Inferior parietal cortex (tissue), 1 donor: ENCODE measurements at regions not wholly inside any gene's neighbourhood (a gene's known extent, or its start where the extent isn't known, plus 50 kb on each side); places are given as distances from the start of the nearest gene placed in this dataset.

Source experiments
- DNase-seq: peaks from one replicate; pipeline ENCODE4 v3.0.0-alpha.2; 2016; ENCODE audit errors: extremely low spot score

DNA sequence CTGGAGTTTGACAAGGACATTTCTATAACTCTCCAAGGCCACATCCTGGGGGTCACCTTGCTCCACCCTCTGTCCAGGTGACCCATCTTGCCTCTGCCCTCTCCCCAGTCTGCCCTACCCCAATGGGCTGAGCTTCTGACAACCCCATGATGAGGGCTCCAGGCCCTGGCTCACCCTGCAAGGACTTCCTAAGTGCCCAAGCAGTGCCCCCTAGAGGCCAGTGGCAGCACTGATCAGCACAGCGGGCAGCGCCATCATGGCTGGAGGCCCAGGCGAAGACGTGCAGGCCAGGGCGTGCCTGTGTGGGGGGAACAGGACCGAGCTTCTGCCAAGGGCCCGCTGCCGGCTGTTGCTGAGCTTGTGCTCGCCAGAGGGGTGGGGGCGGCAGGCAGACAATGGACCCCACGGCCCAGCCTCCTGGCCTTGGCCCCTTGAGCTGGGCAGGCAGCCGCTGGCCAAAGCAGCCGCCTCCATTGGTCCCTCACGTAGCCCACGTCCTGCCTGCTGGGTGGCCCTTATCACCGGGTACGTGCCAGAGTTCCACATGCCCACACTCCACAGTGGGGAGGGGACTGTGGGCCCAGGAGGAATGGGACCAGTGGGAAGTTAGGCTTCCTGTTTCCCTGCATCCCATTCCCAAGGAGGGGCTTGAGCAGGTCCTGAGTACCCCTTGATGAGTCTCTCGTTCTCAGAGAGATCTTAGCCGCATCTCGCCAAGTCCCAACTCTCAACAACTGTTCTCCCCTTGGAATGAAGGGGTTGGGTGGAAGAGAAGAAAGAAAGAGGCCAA, 64.3 kb downstream of the MRPL14 start:
- DNase-seq: no peak

DNA sequence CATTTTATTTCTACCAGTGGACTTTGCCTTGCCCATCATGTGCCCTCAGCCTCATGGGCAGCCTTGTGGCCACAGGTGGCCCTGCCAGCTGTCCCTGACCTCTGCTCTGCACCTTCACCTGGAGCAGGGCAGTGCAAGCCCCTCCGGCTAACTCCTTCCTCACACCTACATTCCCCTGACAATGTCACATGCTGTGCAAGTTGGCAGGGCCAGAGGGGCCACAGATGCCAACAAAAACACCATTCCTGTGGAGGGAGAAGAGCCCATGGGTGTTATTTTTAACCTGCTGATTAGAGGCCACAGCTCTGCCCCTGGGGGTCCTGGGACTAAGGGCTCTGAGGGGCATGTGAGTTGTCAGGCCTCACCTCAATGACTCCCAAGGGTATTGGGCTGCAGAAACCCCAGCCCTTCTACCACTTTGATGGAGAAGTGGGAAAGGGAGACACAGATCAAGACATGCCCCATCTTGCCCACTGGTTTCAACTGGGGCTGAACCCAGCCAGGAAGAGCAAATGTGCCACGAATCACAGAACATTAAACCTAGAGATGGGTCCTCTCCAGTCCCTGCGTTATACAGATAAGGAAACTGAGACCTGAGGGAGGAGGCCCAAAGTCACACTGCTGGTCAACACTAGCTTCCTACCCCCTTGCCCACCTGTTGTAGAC, 65.0 kb downstream of the MRPL14 start:
- DNase-seq: no peak

DNA sequence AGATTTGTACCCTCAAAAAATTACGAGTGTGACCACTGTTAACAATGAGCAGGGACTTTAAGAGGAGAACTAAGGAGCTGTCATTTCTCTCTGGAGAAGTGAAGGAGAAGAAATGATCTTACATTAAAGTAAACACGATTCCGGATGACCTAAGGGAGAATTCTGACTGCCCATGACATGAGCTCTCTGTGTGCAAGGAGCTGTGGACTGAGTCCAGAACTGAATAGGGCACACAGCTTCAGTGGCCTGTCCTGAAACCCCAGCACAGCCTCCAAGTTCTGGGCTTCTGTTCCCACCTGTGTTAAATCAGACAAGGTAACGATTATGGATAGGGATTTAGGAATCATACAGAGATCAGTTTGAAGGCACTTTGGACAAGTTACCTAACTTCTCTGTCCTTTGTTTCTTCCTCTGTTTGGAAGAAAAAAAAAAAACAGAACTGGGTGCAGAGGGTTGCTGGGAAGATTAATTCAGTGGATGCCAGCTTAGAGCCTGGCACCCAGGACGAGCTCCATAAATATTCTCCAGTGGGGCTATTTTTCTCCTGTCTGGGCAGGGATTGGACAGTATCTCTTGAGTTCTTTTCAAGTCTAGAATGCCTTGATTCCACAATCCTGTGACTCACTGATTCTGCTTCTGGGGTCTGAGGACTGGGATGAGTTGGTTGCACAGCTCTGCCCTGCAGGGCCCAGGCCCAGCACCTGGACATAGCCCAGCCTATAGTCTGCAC, 65.7 kb downstream of the MRPL14 start:
- peak; percentile 50 for DNase-seq

DNA sequence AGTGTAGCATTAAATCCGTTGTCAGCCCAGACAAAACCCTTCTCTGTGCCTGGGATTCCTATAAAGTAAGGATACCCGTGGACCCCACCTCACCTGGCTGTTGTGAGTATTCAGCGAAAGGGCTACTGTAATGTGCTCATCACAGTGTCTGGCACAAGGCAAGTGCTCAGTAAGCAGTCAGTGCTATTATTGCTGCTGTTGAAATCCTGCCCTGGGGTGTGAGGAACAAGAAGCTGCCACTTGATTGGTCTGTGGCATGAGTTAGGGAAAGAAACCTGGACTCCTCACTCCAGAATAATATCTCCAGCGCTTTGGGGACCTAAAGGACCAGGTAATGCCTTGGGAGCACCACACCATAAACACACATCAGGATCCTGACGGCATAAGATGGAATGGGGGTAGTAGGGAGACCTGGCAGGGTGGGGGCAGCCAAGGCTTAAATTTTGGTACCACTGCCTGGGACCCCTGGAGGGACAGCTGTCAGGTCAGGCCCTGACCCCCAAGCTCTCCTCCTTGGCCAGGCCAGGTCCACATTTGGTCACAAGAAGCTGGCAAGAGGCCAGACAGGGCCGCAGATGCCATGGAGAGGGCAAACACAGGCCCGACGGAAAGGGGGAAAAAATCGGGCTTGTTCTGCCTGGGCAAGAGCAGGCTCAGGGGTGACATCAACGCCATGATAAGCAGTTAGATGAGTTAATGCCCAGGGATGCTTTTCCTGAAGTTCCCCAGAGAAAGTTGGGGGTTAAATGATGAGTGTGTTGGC, 66.5 kb downstream of the MRPL14 start:
- DNase-seq: no peak

DNA sequence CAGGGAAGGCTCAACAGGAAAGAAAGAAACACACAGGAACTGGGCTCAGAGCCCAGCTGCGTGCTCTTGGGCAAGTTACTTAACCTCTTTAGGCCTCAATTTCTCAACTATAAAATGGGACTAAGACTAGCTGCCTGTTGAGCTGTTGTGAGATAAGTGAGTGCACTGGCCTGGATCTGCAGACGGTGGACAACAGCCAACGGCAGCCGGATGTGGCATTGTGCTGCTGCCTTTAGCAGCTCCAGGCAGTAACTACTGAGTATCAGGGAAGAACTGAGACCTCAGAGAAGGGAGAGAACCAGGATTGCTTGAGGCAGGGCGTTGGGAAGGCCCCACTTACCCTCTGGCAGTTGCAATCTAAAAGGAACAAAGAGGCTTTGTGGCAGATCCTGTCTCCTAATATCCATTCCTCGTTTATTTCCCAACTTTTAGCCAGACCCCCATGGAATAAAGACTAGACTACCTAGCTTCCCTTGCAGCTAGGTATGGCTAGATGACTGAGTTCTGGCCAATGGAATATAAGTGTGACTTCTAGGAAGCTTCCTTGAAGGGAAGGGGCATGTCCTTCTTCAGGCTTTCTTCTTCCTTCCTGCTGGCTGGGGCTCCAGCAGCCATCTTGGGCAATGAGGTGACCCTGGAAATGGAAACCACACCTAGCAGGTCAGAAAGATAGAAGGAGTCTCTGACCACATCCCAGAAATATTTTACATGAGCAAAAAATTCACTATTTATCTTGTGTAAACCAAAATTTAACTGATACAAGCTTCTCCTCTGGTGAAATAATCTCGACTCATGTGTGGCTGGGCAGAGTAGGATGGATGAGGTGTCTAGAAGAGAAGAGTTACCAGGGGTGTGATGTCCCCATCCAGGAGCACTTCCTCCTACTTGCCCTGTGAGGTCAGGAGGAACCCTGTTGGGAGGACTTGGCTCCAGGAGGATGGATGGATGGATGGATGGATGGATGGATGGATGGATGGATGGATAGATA, 67.6 kb downstream of the MRPL14 start:
- DNase-seq: no peak

DNA sequence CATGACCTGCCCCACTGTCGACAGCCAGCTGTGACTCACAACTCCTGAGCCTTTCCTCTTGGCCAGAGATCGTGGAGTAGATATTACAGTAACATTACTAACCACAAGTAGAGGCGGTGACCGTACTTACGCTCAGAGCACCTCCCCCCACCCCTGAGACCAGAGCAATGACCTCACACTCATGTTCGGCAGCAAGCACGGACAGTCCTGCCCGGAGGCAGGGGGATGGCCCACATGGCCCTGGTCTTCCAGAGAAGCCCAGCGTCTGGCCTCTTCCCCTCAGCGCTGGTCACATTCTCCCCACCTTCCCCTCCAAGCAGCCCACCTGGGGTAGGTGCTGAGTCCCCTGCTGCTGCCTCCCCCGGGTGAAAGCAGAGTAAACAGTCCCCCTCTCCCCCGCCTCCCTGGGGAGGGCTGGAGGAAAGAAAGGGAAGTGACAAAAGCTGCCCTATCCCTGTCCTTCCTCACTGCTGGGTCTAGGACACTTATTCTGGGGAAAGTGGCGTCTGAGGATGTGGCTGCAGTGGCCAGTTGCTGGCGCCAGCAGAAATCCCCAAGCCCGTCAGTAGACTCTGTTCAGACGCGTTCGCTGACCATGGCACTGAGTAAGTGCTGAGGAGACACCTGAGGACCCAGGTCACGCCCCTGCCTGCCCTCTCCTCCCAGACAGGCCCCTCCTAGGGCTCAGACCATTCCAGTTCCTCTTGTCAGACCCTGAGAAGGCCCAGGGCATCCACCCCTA, 68.5 kb downstream of the MRPL14 start:
- peak; percentile 63 for DNase-seq

DNA sequence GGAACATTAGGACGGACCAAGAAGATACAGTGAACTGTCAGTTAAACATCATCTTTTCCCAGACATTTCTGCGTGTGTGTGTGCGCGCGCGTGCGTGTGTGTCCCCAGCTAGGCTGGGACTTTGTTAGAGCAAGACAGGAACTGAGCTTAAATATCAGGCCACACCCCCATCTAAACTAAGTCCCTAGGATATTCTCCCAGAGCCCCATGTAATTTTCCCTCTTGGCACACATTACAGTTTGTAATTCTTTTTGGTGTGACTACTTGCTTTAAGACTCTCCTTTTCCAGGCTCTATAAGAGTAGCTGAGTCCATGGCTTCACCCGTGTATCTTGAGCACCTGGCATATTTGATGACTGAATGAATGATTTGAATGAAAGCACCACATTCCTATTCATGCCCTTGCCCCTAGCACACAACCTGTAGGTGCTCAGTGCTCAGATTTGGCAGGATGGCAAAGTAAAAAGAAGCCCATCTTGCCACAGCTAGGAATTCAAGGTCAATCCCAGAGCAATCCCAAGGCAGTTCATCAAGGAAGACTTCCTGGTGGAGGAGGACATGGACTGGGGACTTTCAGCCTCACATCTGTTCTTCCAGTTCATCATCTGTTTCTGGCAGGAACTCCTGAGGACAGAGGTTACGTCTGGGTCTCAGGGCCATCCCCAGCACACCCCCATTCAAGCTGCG, 69.2 kb downstream of the MRPL14 start:
- DNase-seq: no peak

DNA sequence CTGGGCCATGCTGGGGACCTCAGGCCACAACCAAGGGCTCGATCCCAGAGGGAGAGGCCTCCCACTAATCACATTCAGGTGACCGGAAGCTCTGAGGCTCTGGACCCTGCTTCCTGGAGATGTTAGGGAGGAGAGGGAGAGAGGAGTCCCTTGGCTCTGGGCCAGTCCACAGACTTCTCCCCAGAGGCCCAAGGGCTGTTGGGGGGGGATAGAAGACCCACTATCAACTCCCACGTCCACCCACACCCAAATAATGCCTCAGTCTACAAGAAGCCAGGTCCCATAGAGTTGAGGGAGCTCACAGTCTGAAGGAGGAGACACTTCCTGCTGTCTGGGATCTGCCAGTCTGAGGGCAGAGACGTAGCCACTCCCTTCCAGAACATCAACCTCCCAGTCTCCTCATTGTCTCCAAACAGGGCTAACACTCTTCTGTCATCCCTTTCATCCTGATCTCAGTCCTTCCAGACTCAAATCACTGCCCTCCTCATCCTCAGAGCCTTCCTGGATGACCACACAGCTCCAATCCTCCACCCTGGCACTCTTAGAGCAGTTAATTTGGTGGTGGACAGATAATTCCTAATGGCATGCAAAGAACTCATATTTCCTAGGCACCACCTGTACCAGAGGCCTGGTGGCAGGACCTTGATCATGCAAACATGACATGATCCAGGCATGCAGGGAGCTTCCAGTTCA, 69.9 kb downstream of the MRPL14 start:
- no peak for DNase-seq

DNA sequence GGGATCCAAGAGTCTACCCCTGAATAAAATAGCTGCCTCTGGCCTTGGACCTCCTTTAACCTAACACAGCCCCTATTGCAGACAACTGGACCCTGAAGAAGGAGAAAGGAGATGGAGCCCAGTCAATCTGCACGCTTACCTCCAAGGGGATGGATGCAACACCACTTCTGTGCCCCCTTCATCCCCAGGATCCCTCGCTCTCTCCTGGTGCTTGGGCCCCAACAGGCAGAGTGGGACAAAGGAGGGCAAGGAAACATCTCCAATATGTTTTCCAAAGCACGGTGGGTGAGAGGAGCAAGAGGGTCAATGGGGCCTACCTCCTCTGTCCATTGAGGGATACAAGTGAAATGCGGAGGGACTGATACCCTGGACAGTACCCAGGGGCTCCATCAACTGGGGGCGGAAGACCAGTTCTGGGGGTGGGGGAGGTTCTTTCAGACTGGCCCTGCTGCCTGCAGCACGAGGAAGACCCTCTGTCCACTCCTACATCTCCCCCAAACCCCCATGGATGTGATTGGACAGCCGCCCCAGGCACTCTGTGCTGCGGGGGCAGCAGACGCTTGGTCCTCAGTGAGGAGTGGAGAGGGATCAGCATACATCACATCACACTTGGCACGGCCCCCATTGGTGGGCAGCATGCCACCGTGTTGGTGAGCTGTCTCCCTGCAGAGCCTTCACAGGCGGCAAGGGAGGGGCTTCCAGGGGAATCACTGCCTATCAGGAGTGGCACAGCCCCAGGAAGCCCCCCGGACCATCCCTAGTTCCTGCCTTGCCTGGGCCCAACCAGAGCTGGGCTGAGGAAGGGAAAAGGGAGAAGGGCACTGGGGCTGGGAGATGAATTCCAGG, 70.6 kb downstream of the MRPL14 start:
- peak; percentile 66 for DNase-seq

DNA sequence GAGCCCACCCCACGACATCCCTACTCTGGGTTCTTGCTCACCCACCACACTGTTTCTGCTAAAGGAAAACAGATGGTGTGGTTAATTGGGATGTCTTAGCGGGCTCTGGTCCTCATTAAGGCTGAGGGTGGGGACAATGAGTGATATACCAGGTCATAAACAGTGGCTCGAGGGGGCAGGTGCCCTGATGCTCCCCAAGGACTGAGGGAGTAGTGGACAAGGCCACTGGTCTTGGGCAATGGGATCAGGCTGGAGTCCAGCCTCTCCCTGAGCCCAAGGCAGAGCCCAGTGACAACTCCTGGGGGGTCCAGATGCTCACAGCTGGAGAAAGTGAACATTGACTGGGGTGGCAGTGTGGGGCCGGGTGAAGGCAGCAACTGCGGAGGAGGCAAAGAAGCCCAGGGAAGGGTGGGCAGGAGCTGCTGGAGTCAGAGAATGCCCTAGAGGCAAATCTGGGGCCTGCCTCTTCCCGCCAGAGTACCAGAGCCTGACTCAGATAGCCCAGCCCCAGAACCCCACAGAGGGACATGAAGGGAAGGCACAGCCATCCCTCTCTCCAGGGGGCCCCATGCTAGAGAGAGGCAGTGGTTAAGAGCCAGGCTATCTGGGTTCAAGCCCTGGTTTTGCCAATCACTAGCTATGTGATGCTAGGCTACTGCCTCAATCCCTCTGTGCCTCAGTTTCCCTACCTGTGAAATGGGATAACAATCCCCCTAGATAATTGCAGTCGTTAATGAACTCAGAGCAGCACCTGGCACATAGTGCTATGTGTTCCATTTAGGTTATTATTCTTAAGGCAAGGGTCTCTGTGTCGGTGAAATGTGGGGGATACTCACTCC, 72.3 kb downstream of the MRPL14 start:
- no peak for DNase-seq

DNA sequence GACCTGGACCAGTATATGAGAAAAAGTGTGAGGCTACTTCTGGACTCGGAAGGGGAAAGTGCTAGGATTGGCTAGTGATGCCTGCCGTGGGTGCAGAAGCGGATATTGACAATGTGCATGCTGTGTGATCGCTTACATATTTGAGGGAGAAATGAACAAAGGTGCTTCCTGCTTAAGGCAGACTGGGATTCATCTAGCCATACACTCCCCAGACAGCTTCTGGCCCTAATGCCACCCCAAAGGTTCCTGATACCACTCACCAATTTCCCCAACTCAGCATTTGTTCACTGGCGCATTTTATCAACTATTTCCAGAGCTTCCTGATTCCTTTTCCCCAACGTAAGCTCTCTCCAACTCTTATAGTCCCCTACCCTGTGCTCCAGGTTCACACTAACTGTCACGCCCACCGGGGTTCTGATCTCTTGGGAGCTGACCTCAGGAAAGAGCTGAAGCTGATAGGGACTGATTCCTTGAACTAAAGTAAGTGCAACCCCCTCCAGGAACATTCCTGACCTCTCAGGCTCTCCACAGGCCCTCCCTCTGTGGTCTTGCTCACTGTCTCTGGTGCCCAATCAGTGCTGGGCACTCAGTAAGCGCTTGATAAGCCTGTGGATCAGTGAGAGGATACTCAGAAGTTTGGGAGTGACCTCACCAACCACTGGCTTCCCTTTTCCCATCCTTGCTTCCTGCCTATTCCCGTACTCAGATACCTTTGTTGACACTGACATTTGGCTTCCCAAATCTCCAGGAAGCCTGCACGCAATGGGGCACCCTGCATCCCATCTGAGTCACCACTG, 73.3 kb downstream of the MRPL14 start:
- DNase-seq: no peak

DNA sequence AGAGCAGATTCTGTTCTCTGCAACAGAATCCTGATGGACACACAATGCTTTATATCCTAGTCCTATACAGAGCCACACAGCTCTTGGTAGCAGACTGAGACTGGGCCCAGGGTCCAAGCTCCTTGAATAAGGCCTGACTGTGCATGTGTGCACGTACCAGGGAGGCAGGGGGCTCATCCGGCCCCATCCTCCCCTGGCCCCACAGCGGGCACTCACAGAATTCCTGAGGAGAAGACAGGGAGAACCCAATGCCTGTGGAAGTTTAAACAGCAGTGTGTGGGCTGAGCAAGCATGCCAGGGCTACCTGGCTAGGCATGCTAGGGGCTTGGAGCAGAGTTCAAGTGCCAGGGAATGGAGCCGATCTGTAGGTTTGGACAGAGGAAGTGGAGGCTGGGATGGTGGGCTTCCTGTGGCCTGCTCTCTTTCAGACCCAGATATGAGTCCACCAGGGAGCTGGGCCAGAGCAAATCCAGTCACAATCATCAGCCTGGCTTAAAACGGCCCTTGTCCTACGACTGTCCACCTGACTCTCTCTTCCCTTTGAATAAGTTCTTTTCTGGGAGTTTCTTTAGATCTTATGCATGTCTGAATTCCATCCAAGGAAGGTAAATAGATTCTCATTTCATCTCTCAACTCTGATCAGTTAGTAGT, 74.0 kb downstream of the MRPL14 start:
- no peak for DNase-seq

DNA sequence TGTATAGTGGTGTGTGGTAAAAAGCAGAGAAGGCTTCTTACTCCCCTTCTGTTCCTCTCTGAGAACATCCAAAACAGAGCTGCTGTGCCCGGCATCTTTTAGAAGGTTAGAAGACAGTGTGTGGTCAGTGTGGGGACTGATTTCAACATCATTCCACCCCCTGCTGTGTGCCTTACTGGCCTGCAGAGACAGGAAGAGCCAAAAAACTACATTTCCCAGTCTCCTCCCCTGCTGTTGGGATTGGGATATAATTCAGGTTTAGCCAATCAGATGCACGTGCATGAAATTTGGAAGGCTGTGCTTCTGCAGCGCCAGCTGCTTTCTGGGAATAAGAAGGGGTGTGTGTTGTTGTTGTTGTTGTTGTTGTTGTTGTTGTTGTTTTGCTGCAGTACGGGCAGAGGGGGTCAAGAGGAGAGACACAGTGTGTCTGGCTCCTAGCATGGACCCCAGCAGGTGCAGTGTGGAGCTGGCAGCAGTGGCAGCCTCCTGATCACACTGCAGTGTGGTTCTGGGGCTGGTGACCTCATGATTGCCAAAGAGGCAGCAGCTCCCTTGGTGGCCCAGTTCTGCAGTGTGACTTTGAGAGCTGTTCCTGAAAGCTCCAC, 74.7 kb downstream of the MRPL14 start:
- DNase-seq: peak; percentile 64

DNA sequence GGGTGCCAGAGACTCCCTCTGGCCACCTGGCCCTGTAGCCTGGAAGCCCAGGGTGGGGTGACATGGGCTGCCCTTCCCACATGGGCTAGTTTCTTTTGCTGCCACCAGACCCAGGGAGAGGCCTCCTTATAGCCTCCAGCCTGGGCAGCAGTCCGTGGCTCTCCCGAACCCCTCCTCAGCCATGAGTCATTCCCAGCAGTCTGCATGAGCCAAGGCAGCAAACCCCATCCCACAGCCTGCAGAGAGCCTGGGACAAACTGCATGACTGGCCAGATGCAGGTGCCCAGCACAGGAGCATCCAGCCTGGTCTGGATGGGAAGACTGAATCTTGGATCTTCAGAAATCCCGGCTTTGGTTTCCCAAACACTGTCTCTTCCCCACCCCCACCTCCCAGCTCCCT, 75.7 kb downstream of the MRPL14 start:
- DNase-seq: no peak

DNA sequence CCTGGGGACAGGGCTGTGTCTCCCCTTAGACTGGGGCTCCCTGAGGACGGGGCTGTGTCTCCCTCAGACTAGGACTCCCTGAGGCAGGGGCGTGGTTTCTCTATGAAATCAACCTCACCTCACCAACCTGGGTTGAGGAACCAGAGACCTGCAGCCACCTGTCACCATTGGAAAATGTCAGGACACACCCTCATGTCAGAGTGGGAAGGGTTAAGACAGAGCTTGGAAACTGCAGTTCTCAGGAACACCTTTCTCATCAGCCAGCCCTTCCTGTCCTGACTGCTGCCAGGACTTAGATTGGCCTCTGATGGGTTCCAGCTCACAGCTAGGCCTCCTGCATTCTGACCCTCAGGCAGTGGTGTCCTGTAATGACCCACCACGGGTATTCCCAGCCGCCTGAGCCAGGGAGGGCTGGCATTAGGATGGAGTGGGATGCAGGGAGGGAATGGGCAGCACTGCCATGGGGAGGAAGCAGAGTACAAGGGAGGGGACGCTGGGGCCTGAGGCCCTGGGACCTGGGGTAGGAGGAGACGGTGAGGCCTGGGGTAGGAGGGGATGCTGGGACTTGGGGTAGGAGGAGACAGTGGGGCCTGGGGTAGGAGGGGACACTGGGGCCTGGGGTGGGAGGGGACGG, 76.3 kb downstream of the MRPL14 start:
- no peak for DNase-seq
